GM21619 (cell line): ENCODE measurements at regions not wholly inside any gene's neighbourhood (a gene's known extent, or its start where the extent isn't known, plus 50 kb on each side); places are given as distances from the start of the nearest gene placed in this dataset.
A peak's percentile ranks its signal among the peaks of the same experiment; 100 is the strongest.

ENCODE experiments used
- ATAC-seq: cut with Tn5 transposase; IDR thresholded peaks from one replicate; pipeline ENCODE4 v1.9.1; 2021; ENCODE audit not compliant: unreplicated experiment

DNA sequence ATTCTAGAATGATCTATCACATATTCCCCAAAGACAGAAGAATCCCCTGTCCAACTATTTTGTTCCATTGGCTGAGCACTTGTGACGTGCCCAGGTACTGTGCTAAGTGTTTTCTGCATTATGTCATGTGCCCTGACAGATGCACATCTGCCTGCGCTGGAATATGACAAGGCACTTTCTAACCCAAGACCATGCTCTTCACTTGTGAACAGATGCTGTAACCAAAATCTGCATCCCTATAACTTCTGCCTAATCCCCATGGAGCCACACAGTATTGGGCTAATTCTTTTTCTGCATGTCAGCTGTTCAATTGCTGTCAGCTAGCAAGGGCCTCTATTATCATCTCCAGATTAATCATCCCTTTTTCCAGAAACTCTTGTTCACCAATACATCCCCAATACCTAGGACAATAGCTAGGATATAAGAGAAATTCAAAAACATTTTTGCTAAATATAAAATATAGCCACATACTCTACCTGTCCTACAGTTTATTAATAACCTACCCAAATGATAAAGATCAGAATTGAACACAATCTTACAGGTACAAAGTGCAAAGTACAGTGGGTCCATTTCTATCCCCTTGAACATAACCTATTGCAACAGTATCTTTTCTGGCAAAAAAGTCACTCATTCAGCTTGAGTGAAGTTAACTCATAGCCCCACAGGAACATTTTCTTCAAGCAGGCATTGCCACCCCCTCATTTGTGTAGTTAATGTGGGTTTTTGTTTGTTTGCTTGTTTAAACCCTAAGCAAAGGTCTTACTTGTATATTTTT, 109.4 kb upstream of the LRRN1 start:
- no peak for ATAC-seq

DNA sequence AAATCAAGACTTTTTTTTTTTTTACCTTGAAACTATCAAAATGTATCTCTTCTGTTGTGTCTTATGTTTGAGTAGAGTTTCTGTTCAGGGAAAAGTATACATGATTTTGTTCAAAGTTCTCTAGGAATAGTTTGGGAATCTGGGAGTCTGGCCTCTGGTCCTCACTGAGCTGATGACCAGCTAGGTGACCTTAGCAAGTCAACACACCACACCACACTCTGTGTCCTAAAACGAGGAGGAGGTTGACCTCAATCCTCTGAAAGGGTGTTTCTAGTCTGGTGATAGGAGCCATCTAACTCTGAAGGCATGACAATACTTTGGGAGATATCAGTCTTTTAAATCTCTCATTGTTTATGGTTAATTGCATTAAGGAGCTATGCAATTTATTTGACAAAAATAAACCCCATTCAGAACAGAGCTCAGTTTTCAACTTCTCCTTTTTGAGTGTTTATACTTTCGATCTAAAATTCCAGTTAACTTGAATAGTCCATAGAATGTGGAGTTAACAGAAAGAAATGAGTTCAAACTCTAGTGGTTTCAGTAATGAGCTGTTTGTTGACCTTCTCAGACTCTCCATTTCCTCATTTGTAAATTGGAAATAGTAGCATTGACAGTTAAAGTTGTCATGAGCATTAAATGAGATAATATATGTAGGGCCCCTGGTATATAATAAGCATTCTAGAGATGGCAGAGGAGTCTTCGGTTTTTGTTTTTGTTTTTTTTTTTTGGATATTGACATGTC, 112.2 kb upstream of the LRRN1 start:
- ATAC-seq = no peak

DNA sequence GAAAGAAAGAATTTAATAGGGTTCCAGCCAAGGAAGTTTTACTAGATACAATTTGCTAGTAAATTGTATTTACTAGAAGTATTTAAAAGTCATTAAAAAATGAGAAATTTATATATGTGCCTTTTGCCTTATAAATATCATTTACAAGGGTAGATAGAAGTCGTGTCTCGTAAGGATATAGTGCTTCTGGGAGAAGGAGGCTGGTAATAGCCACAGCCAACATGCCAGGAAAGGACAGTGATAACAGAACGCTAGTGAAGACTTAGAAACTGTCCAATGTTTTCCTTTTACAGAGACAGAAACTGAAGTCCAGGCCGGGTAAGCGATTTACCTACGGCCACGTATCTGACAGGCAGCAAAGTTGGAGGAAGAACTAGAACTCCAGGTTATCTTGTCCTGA, 113.5 kb upstream of the LRRN1 start:
- ATAC-seq = no peak

DNA sequence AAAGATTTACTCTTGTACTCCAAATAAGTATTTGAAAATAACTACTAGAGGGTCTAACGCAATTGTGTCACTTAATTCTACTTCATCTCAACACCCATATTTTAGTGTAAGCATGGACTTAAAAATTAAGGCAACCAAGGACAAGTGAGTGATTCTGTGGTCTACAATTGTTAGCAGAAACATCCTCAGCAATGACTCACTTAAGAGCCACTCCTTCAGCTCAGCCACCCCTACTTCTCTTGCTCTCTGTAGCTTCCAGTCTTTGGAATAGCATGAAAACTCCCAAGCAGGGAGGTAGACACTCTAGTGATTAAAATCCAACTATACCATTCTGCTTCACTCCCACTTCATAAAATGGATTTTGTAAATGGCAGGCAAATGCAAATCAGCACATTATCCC, 116.0 kb upstream of the LRRN1 start:
- ATAC-seq = no peak

DNA sequence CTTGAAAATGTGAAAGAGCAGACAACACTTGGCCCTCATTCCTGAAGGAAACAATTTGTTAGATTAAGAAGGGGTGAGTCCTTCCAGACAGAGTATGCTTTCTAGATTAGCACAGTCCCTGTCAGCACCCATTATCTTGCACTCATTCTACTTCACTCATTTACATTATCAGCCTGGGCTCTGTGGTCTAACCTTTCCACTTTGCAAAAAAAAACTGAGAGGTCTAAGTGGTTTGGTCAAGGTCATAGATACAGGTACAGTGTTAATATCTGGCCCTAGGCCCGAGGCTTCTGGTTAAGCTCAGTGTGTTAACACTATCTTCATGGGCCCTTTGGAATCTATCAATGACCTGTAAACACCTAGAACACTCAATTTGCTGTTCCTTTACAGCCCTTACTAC, 123.4 kb upstream of the LRRN1 start:
- ATAC-seq = no peak

DNA sequence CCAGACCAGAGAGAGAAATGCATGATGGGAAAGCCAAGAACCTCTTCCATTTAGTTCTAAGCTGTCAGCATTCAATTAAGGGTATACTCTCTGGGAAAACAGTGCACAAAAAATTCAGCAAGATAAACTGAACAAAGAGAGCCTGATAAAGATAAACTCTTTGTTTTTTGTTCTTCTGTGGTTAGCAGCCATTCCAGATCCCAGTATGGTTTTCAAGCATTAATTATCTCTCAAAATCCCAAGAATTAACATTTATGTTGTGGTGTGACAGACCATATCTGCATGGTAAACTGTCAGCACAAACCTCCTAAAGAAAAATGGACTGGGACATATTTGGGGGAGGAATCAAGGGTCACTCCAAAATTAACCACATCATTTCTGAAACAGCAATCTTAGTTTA, 124.0 kb upstream of the LRRN1 start:
- no peak for ATAC-seq

DNA sequence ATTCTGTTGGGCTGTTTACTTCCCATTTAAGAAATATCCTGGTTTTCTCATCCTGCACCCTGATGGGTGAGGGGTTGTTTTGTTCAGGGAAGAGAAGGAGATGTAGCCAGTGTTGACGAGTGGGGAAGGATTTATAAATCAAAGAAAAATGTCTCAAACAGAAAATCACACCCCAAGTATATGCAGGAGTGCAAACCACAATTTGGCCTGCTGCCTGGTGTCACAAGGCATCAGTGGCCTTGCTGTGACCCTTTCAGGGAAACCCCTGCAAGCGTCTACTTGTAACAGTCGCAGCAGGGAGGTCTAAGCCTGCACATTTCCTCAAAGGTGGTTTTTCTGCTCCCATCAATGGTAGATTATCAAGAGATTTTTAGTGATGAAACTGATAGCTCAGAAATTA, 132.6 kb upstream of the LRRN1 start:
- ATAC-seq = peak; percentile 99

DNA sequence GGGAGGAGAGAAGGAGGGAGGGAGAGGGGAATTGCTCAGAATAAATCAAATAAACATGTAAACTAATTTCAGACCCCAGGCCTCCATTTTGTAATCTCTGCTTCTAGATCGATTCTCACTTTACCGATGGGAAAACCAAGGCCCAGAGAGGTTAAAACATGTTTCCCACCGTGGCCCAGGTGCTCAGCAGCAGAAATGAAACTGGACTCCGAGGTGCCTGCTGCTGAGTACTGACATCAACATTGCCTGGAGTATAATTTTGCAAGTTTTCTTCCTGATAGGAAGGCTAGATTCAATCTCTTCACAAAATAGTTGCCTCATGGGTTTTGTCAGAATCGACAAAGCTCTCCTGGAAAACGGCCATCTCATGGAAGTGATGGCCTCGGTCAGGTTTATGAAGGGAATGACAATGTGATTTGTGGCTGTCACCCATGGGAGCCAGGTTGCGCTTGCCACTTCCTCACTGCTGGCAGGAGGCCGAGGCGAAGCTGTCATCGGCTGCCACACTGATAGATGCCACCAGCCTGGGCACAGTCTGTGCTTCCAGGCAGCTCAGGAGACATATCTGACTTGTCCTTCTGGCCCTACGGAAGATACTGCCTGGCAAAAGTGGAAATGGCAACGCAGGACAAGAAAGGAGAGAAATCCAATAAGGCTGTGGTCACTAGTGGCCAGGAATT, 133.1 kb upstream of the LRRN1 start:
- ATAC-seq = peak; percentile 46

DNA sequence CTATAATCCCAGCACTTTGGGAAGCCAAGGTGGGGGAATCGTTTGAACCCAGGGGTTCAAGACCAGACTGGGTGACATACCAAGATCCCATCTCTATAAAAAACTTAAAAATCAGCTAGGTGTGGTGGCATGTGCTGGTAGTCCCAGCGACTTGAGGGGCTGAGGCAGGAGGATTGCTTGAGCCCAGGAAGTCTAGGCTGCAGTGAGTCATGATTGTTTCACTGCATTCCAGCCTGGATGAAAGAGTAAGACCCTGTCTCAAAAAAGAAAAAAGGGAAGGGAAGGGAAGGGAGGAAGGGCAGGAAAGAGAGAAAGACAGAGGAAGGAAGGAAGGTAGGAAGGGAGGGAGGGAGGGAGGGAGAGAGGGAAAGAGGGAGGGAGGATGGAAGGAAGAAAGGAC, 133.7 kb upstream of the LRRN1 start:
- ATAC-seq = no peak

DNA sequence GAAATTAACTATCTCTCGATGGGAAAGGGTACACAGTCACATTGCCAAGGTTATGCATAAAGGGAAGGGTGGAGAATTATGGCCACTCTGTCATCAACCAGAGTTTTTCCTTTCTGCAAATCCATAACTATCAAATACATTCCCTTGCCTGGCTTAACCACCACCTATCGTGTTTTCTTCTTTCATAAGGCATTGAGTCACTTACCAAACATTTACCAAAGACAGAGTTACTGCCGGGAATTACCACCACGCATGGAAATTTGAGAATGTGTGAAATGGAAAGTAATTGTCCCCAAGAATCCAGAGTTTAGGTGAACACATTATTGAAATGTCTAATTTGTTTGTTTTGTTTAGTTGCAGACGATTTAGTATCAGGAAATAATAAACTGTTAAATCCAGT, 134.3 kb upstream of the LRRN1 start:
- no peak for ATAC-seq

DNA sequence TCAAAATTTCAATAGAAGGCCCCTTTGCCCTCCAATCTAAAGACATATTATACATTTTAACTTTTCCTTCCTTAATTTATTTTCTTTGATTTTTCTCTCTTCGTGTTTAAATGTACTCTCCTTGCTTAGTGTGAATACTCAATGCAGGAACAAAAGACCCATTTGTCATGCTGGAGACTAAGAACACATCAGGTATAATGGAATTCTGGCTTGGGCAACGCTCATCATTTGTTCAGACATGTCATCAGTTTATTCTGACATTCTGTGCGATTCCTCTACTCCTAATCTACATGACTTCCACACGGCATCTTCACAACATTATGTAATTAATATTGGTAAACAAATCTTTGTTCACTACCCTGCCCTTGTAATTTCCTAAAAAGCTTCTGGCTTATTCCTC, 136.6 kb upstream of the LRRN1 start:
- ATAC-seq = no peak

DNA sequence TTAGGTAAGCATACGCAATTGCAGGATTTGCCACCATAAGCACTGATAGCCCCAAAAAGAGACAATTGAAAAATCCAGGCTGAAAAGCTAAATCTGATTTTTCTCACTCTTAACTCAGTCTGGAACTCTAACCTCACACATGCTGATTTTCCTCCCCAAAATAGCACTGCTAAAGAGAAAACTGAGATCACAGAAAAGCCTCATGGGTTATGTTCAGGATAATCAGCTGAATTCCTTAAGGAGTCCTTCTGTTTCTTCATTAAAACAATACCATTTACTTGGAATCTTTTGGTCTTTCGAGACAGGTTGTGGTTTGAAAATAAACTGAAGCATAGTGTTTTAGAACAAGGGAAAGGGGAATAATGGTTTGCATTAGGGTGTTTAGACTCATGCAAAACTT, 144.3 kb upstream of the LRRN1 start:
- no peak for ATAC-seq

DNA sequence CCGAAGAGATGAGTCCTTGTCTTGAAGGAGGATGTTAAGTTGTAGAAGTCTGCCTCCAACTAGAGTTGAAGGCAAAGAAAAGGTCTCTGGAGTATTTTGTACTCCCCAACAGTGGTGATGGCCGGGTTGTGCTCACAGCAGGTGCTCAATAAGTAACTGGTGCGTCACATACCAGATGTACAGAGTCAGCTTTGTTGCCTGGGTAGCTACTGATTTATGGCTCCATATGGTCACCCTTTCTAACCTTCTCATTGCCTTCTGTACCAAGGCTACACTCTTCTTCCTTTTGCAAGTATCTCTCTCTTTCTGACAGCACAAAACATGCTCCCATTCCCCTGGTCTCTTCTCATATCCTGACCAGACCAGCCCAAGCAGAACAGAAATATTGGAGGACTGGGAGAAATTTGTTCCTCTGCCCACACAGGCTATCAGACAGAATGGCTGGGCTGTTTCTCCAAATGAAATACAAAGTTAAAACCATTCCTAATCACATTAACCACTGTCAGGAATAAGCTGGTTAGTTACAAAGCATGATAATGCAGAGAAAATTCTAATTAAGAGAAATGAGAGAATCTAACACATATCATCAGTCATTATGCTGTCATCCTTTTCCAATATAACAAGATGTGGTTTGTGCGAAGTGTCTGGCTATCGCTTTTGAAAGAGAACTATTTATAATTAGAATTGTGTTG, 150.1 kb upstream of the LRRN1 start:
- no peak for ATAC-seq

DNA sequence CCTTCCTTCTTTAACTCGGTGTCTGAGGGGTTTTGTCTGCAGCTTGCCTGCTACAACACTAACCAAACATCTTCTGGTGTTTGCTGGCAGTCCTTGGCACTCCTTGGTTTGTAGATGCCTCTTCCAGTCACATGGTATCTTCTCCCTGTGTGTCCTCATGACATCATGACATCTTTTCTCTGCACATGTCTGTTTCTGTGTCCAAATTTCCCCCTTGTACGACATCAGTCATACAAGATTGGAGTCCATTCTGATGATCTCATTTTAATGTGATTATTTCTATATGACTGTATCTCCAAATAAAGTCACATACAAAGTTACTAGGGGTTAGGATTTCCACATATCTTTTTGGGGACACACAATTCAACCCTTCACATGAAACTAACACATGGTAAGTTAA, 152.3 kb upstream of the LRRN1 start:
- ATAC-seq = no peak

DNA sequence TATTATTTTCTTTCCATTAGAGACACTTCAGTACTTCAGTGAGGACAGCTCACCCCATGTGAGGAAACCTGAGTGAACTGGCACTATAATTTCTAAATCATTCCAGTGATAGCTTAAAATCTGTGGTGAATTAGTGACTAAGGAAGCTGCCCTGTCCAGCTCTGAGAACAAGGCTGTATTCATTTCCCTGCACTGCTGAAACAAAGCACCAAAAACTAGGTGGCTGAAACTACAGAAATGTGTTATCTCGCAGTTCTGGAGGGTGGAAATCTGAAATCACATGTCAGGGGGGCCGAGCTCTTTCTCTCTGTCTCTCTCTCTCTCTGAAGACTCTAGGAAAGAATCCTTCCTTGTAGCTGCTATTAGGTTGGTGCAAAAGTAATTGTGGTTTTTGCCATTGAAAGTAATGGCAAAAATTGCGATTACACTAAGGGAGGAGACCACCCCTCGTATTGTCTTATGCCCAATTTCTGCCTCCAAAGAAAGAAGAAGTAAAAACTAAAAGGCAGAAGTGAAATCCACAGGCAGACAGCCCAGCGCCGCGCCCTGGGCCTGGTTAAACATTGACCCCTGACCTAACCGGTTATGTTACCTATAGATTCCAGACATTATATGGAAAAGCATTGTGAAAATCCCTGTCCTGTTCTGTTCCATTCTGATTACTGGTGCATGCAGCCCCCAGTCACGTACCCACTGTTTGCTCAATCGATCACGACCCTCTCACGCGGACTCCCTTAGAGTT, 153.0 kb upstream of the LRRN1 start:
- ATAC-seq = peak; percentile 96

DNA sequence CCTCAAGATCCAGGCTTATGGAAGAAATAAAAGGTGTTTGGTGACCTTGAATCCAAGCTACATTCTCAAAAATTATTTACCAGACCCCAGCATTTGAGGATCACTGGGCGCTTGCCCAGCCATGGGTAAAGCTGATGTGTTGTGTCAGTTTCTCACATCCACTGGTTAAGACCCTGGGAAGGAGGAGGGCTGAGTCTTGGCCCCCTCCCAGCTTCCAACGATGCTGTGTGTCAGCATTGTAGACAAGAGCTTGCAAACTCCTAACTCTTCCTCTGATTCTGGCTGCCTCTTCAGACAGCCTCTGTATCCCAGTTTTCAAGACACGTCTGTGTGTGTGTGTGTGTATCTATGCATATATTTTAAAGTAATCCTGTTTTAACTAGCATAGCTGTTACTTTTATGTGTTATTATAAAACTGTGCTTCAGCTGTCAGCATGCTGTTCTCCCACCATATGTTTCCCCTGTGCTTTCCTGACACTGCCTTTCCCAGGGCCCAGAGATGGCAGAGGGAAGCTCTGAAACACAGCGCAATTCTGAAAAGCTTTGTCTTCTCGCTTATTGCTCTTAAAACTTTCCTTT, 157.3 kb upstream of the LRRN1 start:
- no peak for ATAC-seq

DNA sequence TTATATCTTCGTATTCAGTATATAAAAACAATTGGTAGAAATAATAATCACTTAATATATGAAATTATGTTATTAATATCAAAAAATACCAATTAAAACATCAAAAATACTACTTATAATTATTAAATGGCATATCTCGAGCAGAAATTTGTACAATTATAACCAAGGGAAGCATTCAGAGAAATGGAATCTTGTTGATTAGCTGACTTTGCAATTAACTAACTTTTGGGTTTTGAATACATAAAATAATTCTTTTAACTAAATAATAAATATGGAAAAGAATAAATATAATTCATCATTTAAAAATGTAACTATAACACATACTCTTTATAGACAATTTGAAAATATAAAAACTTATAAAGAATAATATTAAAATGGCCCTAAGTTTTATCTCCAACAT, 160.2 kb upstream of the LRRN1 start:
- no peak for ATAC-seq

DNA sequence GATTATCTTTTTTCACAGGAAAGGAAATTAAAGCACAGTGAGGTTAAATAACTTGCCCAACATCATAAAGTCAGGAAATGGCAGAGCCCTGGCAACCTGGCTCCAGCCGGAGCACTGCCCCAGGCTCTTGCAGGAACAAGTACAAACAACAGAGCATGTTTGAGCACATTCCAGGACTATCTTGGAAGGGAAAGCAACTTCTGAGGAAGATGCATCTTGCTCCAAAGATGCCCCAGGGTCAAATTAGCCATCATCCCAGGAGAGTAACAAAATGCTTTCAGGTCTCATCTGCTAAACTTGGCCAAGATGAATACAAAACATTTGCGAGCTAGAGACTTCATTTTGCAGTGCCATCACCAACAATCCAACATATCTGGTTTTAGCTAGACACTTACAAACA, 162.4 kb upstream of the LRRN1 start:
- no peak for ATAC-seq

DNA sequence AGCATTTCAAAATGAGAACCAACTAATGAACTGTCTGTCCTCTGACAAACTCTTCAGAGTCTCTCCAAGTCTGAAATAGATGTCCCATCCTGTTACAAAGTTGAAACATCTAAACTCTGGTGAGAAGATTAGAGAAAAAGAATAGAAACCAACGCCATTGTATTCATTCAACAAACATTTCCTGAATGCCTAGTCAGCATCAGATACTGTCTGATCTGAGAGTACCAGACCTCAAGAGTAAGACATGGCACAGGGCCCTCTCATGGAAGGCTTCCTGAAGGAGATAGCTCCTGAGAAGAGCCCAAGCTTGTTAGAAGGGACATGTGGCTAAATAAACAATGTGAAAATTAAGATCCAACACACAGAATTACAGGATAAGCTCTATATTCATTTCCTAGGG, 164.1 kb upstream of the LRRN1 start:
- no peak for ATAC-seq

DNA sequence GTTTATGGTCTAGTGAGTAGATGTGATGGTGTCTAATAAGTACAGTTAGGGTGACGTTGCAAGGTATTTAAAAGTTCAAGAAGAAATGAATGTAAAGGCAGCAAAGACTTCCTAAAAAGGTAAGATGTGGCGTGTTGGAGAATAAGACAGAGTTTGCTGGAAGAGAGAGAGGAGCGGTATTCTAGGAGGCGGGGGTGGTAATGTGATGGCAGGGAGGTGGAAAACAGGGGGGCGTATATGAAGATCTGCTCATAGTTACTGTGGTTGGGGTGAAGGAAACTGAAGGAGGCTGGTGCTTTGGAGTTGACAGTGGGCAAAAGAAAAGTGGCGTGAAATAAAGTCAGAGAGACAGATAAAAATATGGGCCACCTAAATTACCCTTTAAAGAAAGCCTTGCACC, 164.9 kb upstream of the LRRN1 start:
- ATAC-seq = no peak

DNA sequence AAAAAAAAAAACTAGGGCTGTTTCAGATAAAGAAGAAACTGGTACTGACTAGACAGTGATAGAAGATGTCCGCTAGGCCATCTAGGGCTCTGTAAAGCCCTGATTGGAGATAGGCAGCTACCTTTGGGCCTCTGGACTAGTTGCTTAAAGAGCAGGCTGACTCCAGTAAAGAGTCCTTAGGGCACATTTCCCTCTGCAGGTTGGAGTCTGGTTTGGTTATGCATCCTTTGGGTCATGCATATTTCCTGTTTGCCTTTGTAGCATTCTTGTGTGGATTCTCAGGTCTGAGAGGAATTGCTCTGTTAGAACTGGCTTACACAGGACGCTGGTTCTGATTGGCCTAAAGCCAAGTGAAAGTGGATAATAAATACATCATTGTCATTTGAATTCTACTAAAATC, 165.5 kb upstream of the LRRN1 start:
- no peak for ATAC-seq
